ENCODE measurements at regions not wholly inside any gene's neighbourhood (a gene's known extent, or its start where the extent isn't known, plus 50 kb on each side); places are given as distances from the start of the nearest gene placed in this dataset.

DNA sequence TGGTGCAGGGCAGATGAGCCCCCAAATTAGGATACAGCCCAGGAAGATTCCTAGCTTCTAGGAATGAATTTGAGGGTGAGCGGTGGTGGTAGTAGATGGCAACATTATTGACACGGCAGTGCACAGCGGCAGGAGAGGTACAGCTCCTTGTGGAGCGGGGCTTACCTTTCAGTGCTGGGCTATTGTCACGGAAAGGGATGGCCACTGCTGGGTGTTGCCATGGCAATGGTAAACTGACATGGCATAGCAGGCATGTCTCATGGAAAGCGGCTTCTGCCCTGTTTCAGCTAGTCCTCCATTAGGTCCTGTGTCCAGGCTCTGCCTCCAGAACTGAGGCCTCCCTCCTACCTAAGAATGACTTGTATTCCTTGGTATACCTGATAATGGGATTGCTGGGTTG lies 81.8 kb upstream of the WDR1 start:
- Histone ChIP-seq H3K36me3 (no peaks in the 10 kb centered on the region), H3K4me1 (no peaks in the 10 kb centered on the region), H3K9me3 (no peaks in the 10 kb centered on the region), H3K27ac (no peak overlapping the region), H3K4me3 (no peak overlapping the region), H3K27me3 (no peaks in the 10 kb centered on the region)
- intact Hi-C loops (cut with DNase I), result no loop called here
- TF ChIP-seq, protein P1, sequence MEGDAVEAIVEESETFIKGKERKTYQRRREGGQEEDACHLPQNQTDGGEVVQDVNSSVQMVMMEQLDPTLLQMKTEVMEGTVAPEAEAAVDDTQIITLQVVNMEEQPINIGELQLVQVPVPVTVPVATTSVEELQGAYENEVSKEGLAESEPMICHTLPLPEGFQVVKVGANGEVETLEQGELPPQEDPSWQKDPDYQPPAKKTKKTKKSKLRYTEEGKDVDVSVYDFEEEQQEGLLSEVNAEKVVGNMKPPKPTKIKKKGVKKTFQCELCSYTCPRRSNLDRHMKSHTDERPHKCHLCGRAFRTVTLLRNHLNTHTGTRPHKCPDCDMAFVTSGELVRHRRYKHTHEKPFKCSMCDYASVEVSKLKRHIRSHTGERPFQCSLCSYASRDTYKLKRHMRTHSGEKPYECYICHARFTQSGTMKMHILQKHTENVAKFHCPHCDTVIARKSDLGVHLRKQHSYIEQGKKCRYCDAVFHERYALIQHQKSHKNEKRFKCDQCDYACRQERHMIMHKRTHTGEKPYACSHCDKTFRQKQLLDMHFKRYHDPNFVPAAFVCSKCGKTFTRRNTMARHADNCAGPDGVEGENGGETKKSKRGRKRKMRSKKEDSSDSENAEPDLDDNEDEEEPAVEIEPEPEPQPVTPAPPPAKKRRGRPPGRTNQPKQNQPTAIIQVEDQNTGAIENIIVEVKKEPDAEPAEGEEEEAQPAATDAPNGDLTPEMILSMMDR (IDR thresholded peaks at IDR 0.05), result no peak
- DNase-seq (no peak), ATAC-seq (no peak)
- WGBS, 2 donors, result 88 to 89% methylated on average over 6 of the region's 6 CpGs

DNA sequence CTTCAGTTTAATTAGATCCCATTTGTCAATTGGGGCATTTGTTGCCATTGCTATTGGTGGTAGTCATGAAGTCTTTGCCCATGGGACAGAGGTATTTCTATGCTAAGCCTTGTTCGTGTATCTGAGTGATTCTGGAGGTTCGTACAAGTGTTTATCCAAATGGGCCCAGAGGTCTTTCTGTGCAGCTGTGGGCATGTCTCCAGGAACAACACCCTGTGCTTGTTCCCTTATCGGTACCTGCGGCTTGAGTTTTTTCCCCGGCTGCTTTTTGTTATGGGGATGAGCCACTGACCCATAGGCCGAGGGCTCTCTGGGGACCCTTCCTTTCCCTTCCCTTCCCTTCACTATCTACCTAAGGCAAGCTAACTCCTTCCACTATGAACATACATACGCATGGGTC lies 81.4 kb upstream of the WDR1 start:
- TF ChIP-seq, protein P1 (IDR thresholded peaks at IDR 0.05), result no peak
- no peaks in the 10 kb centered on the region for H3K9me3 ChIP-seq
- 79 to 94% methylated on average over 7 of the region's 7 CpGs for WGBS, 2 donors
- intact Hi-C loops (cut with DNase I), result no loop called here
- H3K27me3 ChIP-seq, result no peaks in the 10 kb centered on the region
- no peak for ATAC-seq
- no peak overlapping the region for H3K4me3 ChIP-seq
- no peaks in the 10 kb centered on the region for H3K4me1 ChIP-seq
- H3K27ac ChIP-seq, result no peak overlapping the region
- no peaks in the 10 kb centered on the region for H3K36me3 ChIP-seq
- DNase-seq, result no peak

DNA sequence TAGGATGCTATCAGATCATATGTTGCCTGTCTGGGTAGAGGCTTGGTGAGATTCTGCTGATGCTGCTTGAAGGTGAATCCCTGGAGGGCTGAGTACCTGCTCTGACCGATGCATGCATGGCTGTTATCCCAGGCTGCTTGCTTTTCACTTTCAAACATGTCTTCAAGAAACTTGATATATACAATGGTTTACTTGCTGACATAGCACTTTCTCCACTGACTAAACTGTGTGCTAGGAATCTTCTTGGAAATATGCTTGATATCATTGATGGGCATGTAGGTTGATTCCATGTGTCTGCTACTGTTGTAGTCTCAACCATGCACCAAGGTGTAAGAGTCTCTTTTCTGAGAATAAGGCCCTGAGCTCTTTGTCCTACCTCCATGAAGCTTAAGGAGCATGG lies 79.6 kb upstream of the WDR1 start:
- Histone ChIP-seq H3K4me3 (no peak overlapping the region), H3K27ac (no peak overlapping the region), H3K4me1 (no peaks in the 10 kb centered on the region), H3K27me3 (no peaks in the 10 kb centered on the region), H3K36me3 (no peaks in the 10 kb centered on the region), H3K9me3 (no peaks in the 10 kb centered on the region)
- WGBS, 2 donors, result 86 to 88% methylated on average over 1 of the region's 1 CpG
- DNase-seq (no peak), ATAC-seq (no peak)
- TF ChIP-seq, protein P1 (IDR thresholded peaks at IDR 0.05), result no peak
- intact Hi-C loops (cut with DNase I), result no loop called here

- Histone ChIP-seq H3K27me3 (no peaks in the 10 kb centered on the region), H3K27ac (no peak overlapping the region), H3K4me1 (no peaks in the 10 kb centered on the region), H3K36me3 (no peaks in the 10 kb centered on the region), H3K9me3 (no peaks in the 10 kb centered on the region), H3K4me3 (no peak overlapping the region)
- intact Hi-C loops (cut with DNase I), result no loop called here
- 51 to 67% methylated on average over 3 of the region's 3 CpGs for WGBS, 2 donors
- DNase-seq (no peak), ATAC-seq (no peak)
- TF ChIP-seq, protein P1 (IDR thresholded peaks at IDR 0.05), result no peak
Observed at GRCh38 chr4:10192331-10192730, 75.7 kb upstream of the WDR1 start.
